ENCODE measurements at regions not wholly inside any gene's neighbourhood (a gene's known extent, or its start where the extent isn't known, plus 50 kb on each side); places are given as distances from the start of the nearest gene placed in this dataset.

- WGBS = 66% methylated on average over 3 of the region's 3 CpGs
- Histone ChIP-seq H3K36me3 (ENCODE audit: control insufficient read depth in 4 of 4, insufficient read depth in 3 of 4, low read depth in 1 of 4, low read length in 3 of 4) (no peaks in the 10 kb centered on the region), H3K4me1 (ENCODE audit: control insufficient read depth in 4 of 4, insufficient read depth in 4 of 4, low read length in 3 of 4) (no peaks in the 10 kb centered on the region), H3K9me3 (ENCODE audit: control insufficient read depth in 4 of 4, low read length in 3 of 4) (no peaks in the 10 kb centered on the region), H3K4me3 (ENCODE audit: low read depth in 1 of 3, low read length in 3 of 3) (no peak overlapping the region), H3K9ac (ENCODE audit: low read depth in 1 of 2, low read length in 2 of 2) (no peak overlapping the region), H3K27me3 (ENCODE audit: control insufficient read depth in 4 of 4, insufficient read depth in 4 of 4, low read length in 3 of 4) (no peaks in the 10 kb centered on the region), H3K27ac (ENCODE audit: low read depth in 1 of 2, low read length in 2 of 2) (no peak overlapping the region)
- no peak for TF ChIP-seq CTCF (IDR thresholded peaks at IDR 0.05; ENCODE audit: low read depth, low read length, missing input control)
- TF ChIP-seq JUND (IDR thresholded peaks at IDR 0.05) = no peak
- no peak for TF ChIP-seq HNF4G (IDR thresholded peaks at IDR 0.05)
- TF ChIP-seq ATF3 (IDR thresholded peaks at IDR 0.05) = no peak
- TF ChIP-seq ZBTB33 (IDR thresholded peaks at IDR 0.05) = no peak
- TF ChIP-seq RAD21 (IDR thresholded peaks at IDR 0.05) = no peak
- no peak for TF ChIP-seq FOXA2 (IDR thresholded peaks at IDR 0.05)
- no peak for TF ChIP-seq SP1 (IDR thresholded peaks at IDR 0.05)
- TF ChIP-seq EGR1 (IDR thresholded peaks at IDR 0.05; ENCODE audit: low read depth in 2 of 2) = no peak
- TF ChIP-seq RXRA (IDR thresholded peaks at IDR 0.05) = no peak
- TF ChIP-seq GABPA (IDR thresholded peaks at IDR 0.05 in 1 of 2, conservative IDR thresholded peaks at IDR 0.05 in 1 of 2) = no peak
- no peak for TF ChIP-seq NR2F2 (IDR thresholded peaks at IDR 0.05)
- TF ChIP-seq REST (IDR thresholded peaks at IDR 0.05) = no peak
- TF ChIP-seq YY1 (IDR thresholded peaks at IDR 0.05) = no peak
- no peak for TF ChIP-seq HNF4A (conservative IDR thresholded peaks at IDR 0.05)
- no peak for TF ChIP-seq MAX (IDR thresholded peaks at IDR 0.05)
- TF ChIP-seq FOXA1 (IDR thresholded peaks at IDR 0.05) = no peak
- no peak for TF ChIP-seq TAF1 (conservative IDR thresholded peaks at IDR 0.05)
- no peak for DNase-seq (ENCODE audit: low spot score)
These were observed 156.8 kb upstream of the SALL4 start for GRCh38 chr20:51959066-51959542.

Data from liver (tissue), 8 donors.